Endothelial cell (in vitro differentiated cells): ENCODE measurements at regions not wholly inside any gene's neighbourhood (a gene's known extent, or its start where the extent isn't known, plus 50 kb on each side); places are given as distances from the start of the nearest gene placed in this dataset.

ENCODE experiments used
- DNase-seq: peaks from one replicate; pipeline ENCODE4 v3.0.0; 2021; ENCODE audit warnings: low spot score
- H3K27ac Mint-ChIP-seq: one replicate; pipeline ENCODE4 v1.8.0; 2021; ENCODE audit warnings: mixed read lengths, inconsistent platforms; ENCODE audit not compliant: unreplicated experiment
- H3K27me3 Mint-ChIP-seq: one replicate; pipeline ENCODE4 v1.8.0; 2021; ENCODE audit warnings: mild to moderate bottlenecking, moderate library complexity, mixed read lengths, inconsistent platforms; ENCODE audit not compliant: unreplicated experiment
- H3K36me3 Mint-ChIP-seq: one replicate; pipeline ENCODE4 v1.8.0; 2021; ENCODE audit warnings: mild to moderate bottlenecking, low read depth, mixed read lengths, inconsistent platforms; ENCODE audit not compliant: unreplicated experiment
- H3K4me1 Mint-ChIP-seq: one replicate; pipeline ENCODE4 v1.8.0; 2021; ENCODE audit warnings: mild to moderate bottlenecking, mixed read lengths, inconsistent platforms; ENCODE audit not compliant: unreplicated experiment
- H3K4me3 Mint-ChIP-seq: one replicate; pipeline ENCODE4 v1.8.0; 2021; ENCODE audit warnings: mild to moderate bottlenecking, mixed read lengths, inconsistent platforms; ENCODE audit not compliant: unreplicated experiment
- H3K9me3 Mint-ChIP-seq: one replicate; pipeline ENCODE4 v1.8.0; 2021; ENCODE audit warnings: mixed read lengths, inconsistent platforms; ENCODE audit not compliant: unreplicated experiment
- TF ChIP-seq, protein P1 (sequence below): fragments of 200-600 bp; sonication (generic); IDR thresholded peaks from one replicate; pipeline ENCODE4 v1.5.0; 2021; ENCODE audit warnings: antibody characterized with exemption; ENCODE audit not compliant: unreplicated experiment

- H3K4me3 Mint-ChIP-seq, result no peak overlapping the region
- TF ChIP-seq, protein P1, sequence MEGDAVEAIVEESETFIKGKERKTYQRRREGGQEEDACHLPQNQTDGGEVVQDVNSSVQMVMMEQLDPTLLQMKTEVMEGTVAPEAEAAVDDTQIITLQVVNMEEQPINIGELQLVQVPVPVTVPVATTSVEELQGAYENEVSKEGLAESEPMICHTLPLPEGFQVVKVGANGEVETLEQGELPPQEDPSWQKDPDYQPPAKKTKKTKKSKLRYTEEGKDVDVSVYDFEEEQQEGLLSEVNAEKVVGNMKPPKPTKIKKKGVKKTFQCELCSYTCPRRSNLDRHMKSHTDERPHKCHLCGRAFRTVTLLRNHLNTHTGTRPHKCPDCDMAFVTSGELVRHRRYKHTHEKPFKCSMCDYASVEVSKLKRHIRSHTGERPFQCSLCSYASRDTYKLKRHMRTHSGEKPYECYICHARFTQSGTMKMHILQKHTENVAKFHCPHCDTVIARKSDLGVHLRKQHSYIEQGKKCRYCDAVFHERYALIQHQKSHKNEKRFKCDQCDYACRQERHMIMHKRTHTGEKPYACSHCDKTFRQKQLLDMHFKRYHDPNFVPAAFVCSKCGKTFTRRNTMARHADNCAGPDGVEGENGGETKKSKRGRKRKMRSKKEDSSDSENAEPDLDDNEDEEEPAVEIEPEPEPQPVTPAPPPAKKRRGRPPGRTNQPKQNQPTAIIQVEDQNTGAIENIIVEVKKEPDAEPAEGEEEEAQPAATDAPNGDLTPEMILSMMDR, result no peak
- DNase-seq, result no peak
- no peaks in the 10 kb centered on the region for H3K9me3 Mint-ChIP-seq
- H3K27me3 Mint-ChIP-seq, result no peaks in the 10 kb centered on the region
- H3K4me1 Mint-ChIP-seq, result peaks cover 2% of the 10 kb centered on the region
- no peaks in the 10 kb centered on the region for H3K36me3 Mint-ChIP-seq
- no peak overlapping the region for H3K27ac Mint-ChIP-seq
Observed at GRCh38 chr4:128384765-128385598, 97.4 kb upstream of the PGRMC2 start.

GRCh38 chr4:128384091-128384520, 96.5 kb upstream of the PGRMC2 start:
- no peak overlapping the region for H3K27ac Mint-ChIP-seq
- H3K4me1 Mint-ChIP-seq, result peaks cover 2% of the 10 kb centered on the region
- no peaks in the 10 kb centered on the region for H3K36me3 Mint-ChIP-seq
- no peaks in the 10 kb centered on the region for H3K9me3 Mint-ChIP-seq
- no peaks in the 10 kb centered on the region for H3K27me3 Mint-ChIP-seq
- H3K4me3 Mint-ChIP-seq, result no peak overlapping the region
- DNase-seq, result no peak
- TF ChIP-seq, protein P1, result no peak

GRCh38 chr4:128381748-128382559, 94.3 kb upstream of the PGRMC2 start:
- no peaks in the 10 kb centered on the region for H3K27me3 Mint-ChIP-seq
- peaks cover 5% of the 10 kb centered on the region for H3K9me3 Mint-ChIP-seq
- peaks cover 2% of the 10 kb centered on the region for H3K4me1 Mint-ChIP-seq
- no peak overlapping the region for H3K4me3 Mint-ChIP-seq
- H3K36me3 Mint-ChIP-seq, result peaks cover 7% of the 10 kb centered on the region
- no peak overlapping the region for H3K27ac Mint-ChIP-seq
- no peak for DNase-seq
- TF ChIP-seq, protein P1, result no peak

- H3K27ac Mint-ChIP-seq, result no peak overlapping the region
- H3K27me3 Mint-ChIP-seq, result peaks cover 2% of the 10 kb centered on the region
- peaks cover 13% of the 10 kb centered on the region for H3K36me3 Mint-ChIP-seq
- peaks cover 2% of the 10 kb centered on the region for H3K4me1 Mint-ChIP-seq
- H3K9me3 Mint-ChIP-seq, result peaks cover 11% of the 10 kb centered on the region
- DNase-seq, result no peak
- H3K4me3 Mint-ChIP-seq, result no peak overlapping the region
- TF ChIP-seq, protein P1, result no peak
Observed at GRCh38 chr4:128380306-128380705, 92.7 kb upstream of the PGRMC2 start.
